Esophagus squamous epithelium (tissue), 4 donors: ENCODE measurements at regions not wholly inside any gene's neighbourhood (a gene's known extent, or its start where the extent isn't known, plus 50 kb on each side); places are given as distances from the start of the nearest gene placed in this dataset.

Source experiments
- POLR2A ChIP-seq, 4 donors: fragments of 450-650 bp; IDR thresholded peaks; one replicate each; pipeline ENCODE4 v1.6.1; 2017; ENCODE audit warnings: antibody characterized with exemption in 4 of 4, mild to moderate bottlenecking in 4 of 4, moderate library complexity in 3 of 4
- TF ChIP-seq, protein P1 (sequence below), 6 experiments: fragments of 450-650 bp in 4 of 6; fragments of 200-600 bp in 2 of 6; sonication (generic) in 2 of 6; IDR thresholded peaks; one replicate each; pipeline ENCODE4 v1.5.1; 2016 to 2019; ENCODE audit warnings: antibody characterized with exemption in 6 of 6, mild to moderate bottlenecking in 4 of 6, moderate library complexity in 4 of 6

GRCh38 chr3:16668776-16669545 is 63.7 kb upstream of the DAZL start:
- TF ChIP-seq, protein P1, sequence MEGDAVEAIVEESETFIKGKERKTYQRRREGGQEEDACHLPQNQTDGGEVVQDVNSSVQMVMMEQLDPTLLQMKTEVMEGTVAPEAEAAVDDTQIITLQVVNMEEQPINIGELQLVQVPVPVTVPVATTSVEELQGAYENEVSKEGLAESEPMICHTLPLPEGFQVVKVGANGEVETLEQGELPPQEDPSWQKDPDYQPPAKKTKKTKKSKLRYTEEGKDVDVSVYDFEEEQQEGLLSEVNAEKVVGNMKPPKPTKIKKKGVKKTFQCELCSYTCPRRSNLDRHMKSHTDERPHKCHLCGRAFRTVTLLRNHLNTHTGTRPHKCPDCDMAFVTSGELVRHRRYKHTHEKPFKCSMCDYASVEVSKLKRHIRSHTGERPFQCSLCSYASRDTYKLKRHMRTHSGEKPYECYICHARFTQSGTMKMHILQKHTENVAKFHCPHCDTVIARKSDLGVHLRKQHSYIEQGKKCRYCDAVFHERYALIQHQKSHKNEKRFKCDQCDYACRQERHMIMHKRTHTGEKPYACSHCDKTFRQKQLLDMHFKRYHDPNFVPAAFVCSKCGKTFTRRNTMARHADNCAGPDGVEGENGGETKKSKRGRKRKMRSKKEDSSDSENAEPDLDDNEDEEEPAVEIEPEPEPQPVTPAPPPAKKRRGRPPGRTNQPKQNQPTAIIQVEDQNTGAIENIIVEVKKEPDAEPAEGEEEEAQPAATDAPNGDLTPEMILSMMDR (IDR thresholded peaks at IDR 0.05), result no peak
- TF ChIP-seq POLR2A (IDR thresholded peaks at IDR 0.05), result no peak
